Liver (tissue), 3 donors: ENCODE measurements at regions not wholly inside any gene's neighbourhood (a gene's known extent, or its start where the extent isn't known, plus 50 kb on each side); places are given as distances from the start of the nearest gene placed in this dataset.

Source experiments
- EGR1 ChIP-seq, 2 donors: IDR thresholded peaks; 2 replicates each; pipeline ENCODE4 v1.6.1; 2016 to 2018; ENCODE audit warnings: antibody characterized with exemption in 2 of 2, low read depth in 2 of 2
- GABPA ChIP-seq, 2 donors: IDR thresholded peaks in 1 of 2; conservative IDR thresholded peaks in 1 of 2; 2 replicates each; pipeline ENCODE4 v1.6.1; 2016; ENCODE audit warnings: antibody characterized with exemption in 2 of 2, mild to moderate bottlenecking in 1 of 2, moderate library complexity in 1 of 2
- NR2F2 ChIP-seq: IDR thresholded peaks from 2 replicates; pipeline ENCODE4 v1.6.1; 2016; ENCODE audit warnings: antibody characterized with exemption
- REST ChIP-seq: IDR thresholded peaks from 2 replicates; pipeline ENCODE4 v1.6.1; 2016; ENCODE audit warnings: antibody characterized with exemption, mild to moderate bottlenecking
- RXRA ChIP-seq, 2 donors: IDR thresholded peaks; 2 replicates each; pipeline ENCODE4 v1.6.1; 2017 to 2018; ENCODE audit warnings: antibody characterized with exemption in 2 of 2, mild to moderate bottlenecking in 1 of 2
- SP1 ChIP-seq: IDR thresholded peaks from 2 replicates; pipeline ENCODE4 v1.6.1; 2018; ENCODE audit warnings: antibody characterized with exemption, mild to moderate bottlenecking
- TAF1 ChIP-seq: conservative IDR thresholded peaks from 2 replicates; pipeline ENCODE4 v1.6.1; 2016; ENCODE audit warnings: antibody characterized with exemption, mild to moderate bottlenecking
- YY1 ChIP-seq: IDR thresholded peaks from 2 replicates; pipeline ENCODE4 v1.6.1; 2016; ENCODE audit warnings: antibody characterized with exemption, mild to moderate bottlenecking
- TF ChIP-seq, protein P1 (sequence below): fragments of 150-350 bp; IDR thresholded peaks from 2 replicates; pipeline ENCODE4 v1.5.1; 2017; ENCODE audit warnings: improper control_type of control experiment, low read depth, low read length; ENCODE audit not compliant: missing input control
- TF ChIP-seq, protein P2 (sequence below): IDR thresholded peaks from 2 replicates; pipeline ENCODE4 v1.6.1; 2016; ENCODE audit warnings: antibody characterized with exemption
- TF ChIP-seq, protein P3 (sequence below): IDR thresholded peaks from 2 replicates; pipeline ENCODE4 v1.6.1; 2016; ENCODE audit warnings: antibody characterized with exemption
- donor health status: healthy.
- donor health status: healthy.

- TF ChIP-seq GABPA (IDR thresholded peaks at IDR 0.05 in 1 of 2, conservative IDR thresholded peaks at IDR 0.05 in 1 of 2) (no peak), SP1 (no peak), REST (no peak), YY1 (no peak), EGR1 (IDR thresholded peaks at IDR 0.05; ENCODE audit: low read depth in 2 of 2) (no peak), TAF1 (no peak), RXRA (IDR thresholded peaks at IDR 0.05) (no peak), NR2F2 (no peak)
- TF ChIP-seq, protein P1, sequence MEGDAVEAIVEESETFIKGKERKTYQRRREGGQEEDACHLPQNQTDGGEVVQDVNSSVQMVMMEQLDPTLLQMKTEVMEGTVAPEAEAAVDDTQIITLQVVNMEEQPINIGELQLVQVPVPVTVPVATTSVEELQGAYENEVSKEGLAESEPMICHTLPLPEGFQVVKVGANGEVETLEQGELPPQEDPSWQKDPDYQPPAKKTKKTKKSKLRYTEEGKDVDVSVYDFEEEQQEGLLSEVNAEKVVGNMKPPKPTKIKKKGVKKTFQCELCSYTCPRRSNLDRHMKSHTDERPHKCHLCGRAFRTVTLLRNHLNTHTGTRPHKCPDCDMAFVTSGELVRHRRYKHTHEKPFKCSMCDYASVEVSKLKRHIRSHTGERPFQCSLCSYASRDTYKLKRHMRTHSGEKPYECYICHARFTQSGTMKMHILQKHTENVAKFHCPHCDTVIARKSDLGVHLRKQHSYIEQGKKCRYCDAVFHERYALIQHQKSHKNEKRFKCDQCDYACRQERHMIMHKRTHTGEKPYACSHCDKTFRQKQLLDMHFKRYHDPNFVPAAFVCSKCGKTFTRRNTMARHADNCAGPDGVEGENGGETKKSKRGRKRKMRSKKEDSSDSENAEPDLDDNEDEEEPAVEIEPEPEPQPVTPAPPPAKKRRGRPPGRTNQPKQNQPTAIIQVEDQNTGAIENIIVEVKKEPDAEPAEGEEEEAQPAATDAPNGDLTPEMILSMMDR = no peak
- TF ChIP-seq, protein P2, sequence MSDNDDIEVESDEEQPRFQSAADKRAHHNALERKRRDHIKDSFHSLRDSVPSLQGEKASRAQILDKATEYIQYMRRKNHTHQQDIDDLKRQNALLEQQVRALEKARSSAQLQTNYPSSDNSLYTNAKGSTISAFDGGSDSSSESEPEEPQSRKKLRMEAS = no peak
- TF ChIP-seq, protein P3, sequence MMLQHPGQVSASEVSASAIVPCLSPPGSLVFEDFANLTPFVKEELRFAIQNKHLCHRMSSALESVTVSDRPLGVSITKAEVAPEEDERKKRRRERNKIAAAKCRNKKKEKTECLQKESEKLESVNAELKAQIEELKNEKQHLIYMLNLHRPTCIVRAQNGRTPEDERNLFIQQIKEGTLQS = no peak
Measured at GRCh38 chr2:54394392-54394791, 61.7 kb upstream of the SPTBN1 start.
